ENCODE measurements at regions not wholly inside any gene's neighbourhood (a gene's known extent, or its start where the extent isn't known, plus 50 kb on each side); places are given as distances from the start of the nearest gene placed in this dataset.
A peak's percentile ranks its signal among the peaks of the same experiment; 100 is the strongest.

- POLR2A ChIA-PET (ENCODE audit: unreplicated experiment) = no interaction called here
- Histone ChIP-seq H3K9me2 (ENCODE audit: insufficient read depth) (no peaks in the 10 kb centered on the region), H4K20me1 (ENCODE audit: insufficient read depth) (no peaks in the 10 kb centered on the region), H3K9me3 (ENCODE audit: insufficient read depth, low read depth) (no peaks in the 10 kb centered on the region), H3K36me3 (ENCODE audit: low read depth) (no peaks in the 10 kb centered on the region), H3K79me2 (ENCODE audit: low read depth) (no peaks in the 10 kb centered on the region), H3F3A (ENCODE audit: insufficient read depth, low read depth) (no peaks in the 10 kb centered on the region), H3K4me3 (no peak overlapping the region), H3K4me1 (replicated peaks; ENCODE audit: insufficient read depth) (no peaks in the 10 kb centered on the region), H3K27ac (no peak overlapping the region), H2AFZ (no peak overlapping the region), H3K4me2 (no peak overlapping the region), H3K27me3 (ENCODE audit: insufficient read depth, low read depth) (no peaks in the 10 kb centered on the region)
- DNase-seq = peak in 1 of 2 experiments; percentile 43
- TF ChIP-seq CTCF (conservative IDR thresholded peaks at IDR 0.05) (no peak), EZH2 (IDR thresholded peaks at IDR 0.05; ENCODE audit: low read depth) (no peak)
- no TSS peak for BruUV-seq (replicated peaks)
- intact Hi-C loops (cut with micrococcal nuclease; ENCODE audit: unreplicated experiment) = no loop called here
- CTCF ChIA-PET = no interaction called here
Measured at GRCh38 chrX:8345473-8345872, 119.2 kb upstream of the VCX3B start.

DNA sequence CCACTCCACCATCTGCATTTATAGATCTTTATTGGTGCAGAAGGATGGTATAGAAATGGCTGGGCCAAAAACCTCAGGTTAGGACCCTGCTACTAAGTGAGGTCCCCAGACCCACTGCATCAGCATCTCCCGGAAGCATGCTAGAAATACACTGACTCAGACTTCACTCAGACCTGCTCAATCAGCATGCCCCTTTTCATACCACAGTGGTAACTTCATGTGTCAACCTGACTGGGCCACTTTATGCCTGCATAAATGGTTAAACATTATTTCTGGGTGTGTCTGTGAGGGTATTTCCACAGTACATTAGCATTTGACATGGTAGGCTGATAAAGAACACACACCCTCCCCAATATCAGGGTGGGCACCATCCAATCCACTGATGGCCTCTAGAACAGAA is 118.6 kb upstream of the VCX3B start:
- Histone ChIP-seq H4K20me1 (ENCODE audit: insufficient read depth) (no peaks in the 10 kb centered on the region), H3K4me2 (no peak overlapping the region), H3F3A (ENCODE audit: insufficient read depth, low read depth) (no peaks in the 10 kb centered on the region), H2AFZ (no peak overlapping the region), H3K27me3 (ENCODE audit: insufficient read depth, low read depth) (no peaks in the 10 kb centered on the region), H3K4me3 (no peak overlapping the region), H3K4me1 (replicated peaks; ENCODE audit: insufficient read depth) (no peaks in the 10 kb centered on the region), H3K9me3 (ENCODE audit: insufficient read depth, low read depth) (no peaks in the 10 kb centered on the region), H3K27ac (no peak overlapping the region), H3K9me2 (ENCODE audit: insufficient read depth) (no peaks in the 10 kb centered on the region), H3K79me2 (ENCODE audit: low read depth) (no peaks in the 10 kb centered on the region), H3K36me3 (ENCODE audit: low read depth) (no peaks in the 10 kb centered on the region)
- BruUV-seq (replicated peaks) = no TSS peak
- CTCF ChIA-PET = no interaction called here
- no peak for DNase-seq
- POLR2A ChIA-PET (ENCODE audit: unreplicated experiment) = no interaction called here
- TF ChIP-seq CTCF (conservative IDR thresholded peaks at IDR 0.05) (no peak), EZH2 (IDR thresholded peaks at IDR 0.05; ENCODE audit: low read depth) (no peak)
- intact Hi-C loops (cut with micrococcal nuclease; ENCODE audit: unreplicated experiment) = no loop called here

DNA sequence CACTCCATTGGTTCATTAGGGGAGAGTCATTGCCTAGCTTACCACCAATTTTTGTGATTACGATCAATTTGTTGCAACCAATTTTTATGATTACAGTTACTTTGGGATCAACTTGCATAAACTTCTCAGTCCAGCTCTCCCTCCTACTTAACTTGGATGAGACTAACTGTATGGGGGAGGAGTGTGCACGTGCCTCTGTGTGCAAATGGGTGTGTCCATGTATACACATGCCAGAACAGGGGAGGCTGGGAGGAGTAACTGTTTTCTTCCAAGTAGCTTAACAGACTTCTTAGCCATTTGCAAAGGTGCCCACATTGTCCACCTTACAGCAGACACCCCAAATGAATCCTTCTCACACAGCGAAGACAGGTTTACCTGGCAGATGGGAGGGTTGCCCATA is 117.7 kb upstream of the VCX3B start:
- H3K27me3 ChIP-seq (ENCODE audit: insufficient read depth, low read depth) = no peaks in the 10 kb centered on the region
- no peak overlapping the region for H3K4me3 ChIP-seq
- POLR2A ChIA-PET (ENCODE audit: unreplicated experiment) = interaction anchor here (0.6 kb wide), 1 partner anchor 22 kb away, joined by 3 read pairs; no protein-coding TSS in a partner anchor
- no peaks in the 10 kb centered on the region for H3K36me3 ChIP-seq (ENCODE audit: low read depth)
- CTCF ChIA-PET = no interaction called here
- no peak overlapping the region for H3K4me2 ChIP-seq
- no peaks in the 10 kb centered on the region for H3K79me2 ChIP-seq (ENCODE audit: low read depth)
- intact Hi-C loops (cut with micrococcal nuclease; ENCODE audit: unreplicated experiment) = no loop called here
- H4K20me1 ChIP-seq (ENCODE audit: insufficient read depth) = no peaks in the 10 kb centered on the region
- no peak for DNase-seq
- no peaks in the 10 kb centered on the region for H3K4me1 ChIP-seq (replicated peaks; ENCODE audit: insufficient read depth)
- no peak overlapping the region for H3K27ac ChIP-seq
- no peak overlapping the region for H2AFZ ChIP-seq
- no peaks in the 10 kb centered on the region for H3F3A ChIP-seq (ENCODE audit: insufficient read depth, low read depth)
- TF ChIP-seq CTCF (conservative IDR thresholded peaks at IDR 0.05) = no peak
- TF ChIP-seq EZH2 (IDR thresholded peaks at IDR 0.05; ENCODE audit: low read depth) = no peak
- no peaks in the 10 kb centered on the region for H3K9me3 ChIP-seq (ENCODE audit: insufficient read depth, low read depth)
- no peaks in the 10 kb centered on the region for H3K9me2 ChIP-seq (ENCODE audit: insufficient read depth)
- BruUV-seq (replicated peaks) = no TSS peak

Data from PC-9 (cell line).